Neutrophil (primary cell): ENCODE measurements at regions not wholly inside any gene's neighbourhood (a gene's known extent, or its start where the extent isn't known, plus 50 kb on each side); places are given as distances from the start of the nearest gene placed in this dataset.
"Not testable (repeated sequence)": the region's sequence is repeated elsewhere in the genome, so short reads cannot be mapped to it uniquely, and the experiment has no call there.

Experiments used
- H3K27ac ChIP-seq: fragments of 200-600 bp; sonication (generic); 2 replicates; pipeline ENCODE4 v1.5.1; 2016; ENCODE audit warnings: mild to moderate bottlenecking, moderate library complexity
- H3K27me3 ChIP-seq: fragments of 200-600 bp; sonication (generic); 2 replicates; pipeline ENCODE4 v1.6.0; 2016; ENCODE audit warnings: mild to moderate bottlenecking
- H3K36me3 ChIP-seq: fragments of 200-600 bp; sonication (generic); 2 replicates; pipeline ENCODE4 v1.5.1; 2017
- H3K4me1 ChIP-seq, 2 experiments: fragments of 200-600 bp in 1 of 2; sonication (generic) in 1 of 2; 1 replicate in 1 of 2; 2 replicates in 1 of 2; pipeline versions ENCODE4 v1.5.1 to v1.6.1; 2013 to 2016; ENCODE audit warnings: low read depth in 1 of 2, low read length in 1 of 2, mild to moderate bottlenecking in 1 of 2, moderate library complexity in 1 of 2; ENCODE audit not compliant: control insufficient read depth in 1 of 2, insufficient read depth in 1 of 2
- H3K4me3 ChIP-seq, 2 experiments: fragments of 200-600 bp in 1 of 2; sonication (generic) in 1 of 2; 1 replicate in 1 of 2; 2 replicates in 1 of 2; pipeline ENCODE4 v1.5.1; 2013 to 2016; ENCODE audit warnings: low read depth in 1 of 2, low read length in 1 of 2, mild to moderate bottlenecking in 1 of 2, moderate library complexity in 1 of 2
- H3K9me3 ChIP-seq: fragments of 200-600 bp; sonication (generic); 2 replicates; pipeline ENCODE4 v1.5.1; 2016
- CTCF ChIP-seq: fragments of 200-600 bp; sonication (generic); IDR thresholded peaks from 2 replicates; pipeline ENCODE4 v1.5.1; 2016; ENCODE audit warnings: antibody characterized with exemption

- Histone ChIP-seq H3K9me3 (no peaks in the 10 kb centered on the region), H3K4me1 (no peaks in the 10 kb centered on the region), H3K27me3 (no peaks in the 10 kb centered on the region), H3K4me3 (no peak overlapping the region), H3K27ac (no peak overlapping the region), H3K36me3 (no peaks in the 10 kb centered on the region)
- TF ChIP-seq CTCF: no peak
Observed at GRCh38 chr14:76701436-76701835, 59.8 kb upstream of the VASH1 start.

GRCh38 chr14:76701981-76702380, 59.3 kb upstream of the VASH1 start:
- Histone ChIP-seq H3K27me3 (no peaks in the 10 kb centered on the region), H3K27ac (no peak overlapping the region), H3K4me3 (no peak overlapping the region), H3K36me3 (no peaks in the 10 kb centered on the region), H3K9me3 (no peaks in the 10 kb centered on the region), H3K4me1 (no peaks in the 10 kb centered on the region)
- no peak for TF ChIP-seq CTCF

GRCh38 chr14:76705214-76705613, 56.1 kb upstream of the VASH1 start:
- H3K27me3 ChIP-seq: no peaks in the 10 kb centered on the region
- TF ChIP-seq CTCF: no peak
- H3K4me3 ChIP-seq: no peak overlapping the region
- no peak overlapping the region for H3K27ac ChIP-seq
- H3K36me3 ChIP-seq: no peaks in the 10 kb centered on the region
- H3K9me3 ChIP-seq: no peaks in the 10 kb centered on the region
- H3K4me1 ChIP-seq: no peaks in the 10 kb centered on the region

GRCh38 chr14:76706207-76706606, 55.1 kb upstream of the VASH1 start:
- not testable (repeated sequence) for H3K4me3 ChIP-seq, H3K27me3 ChIP-seq, H3K9me3 ChIP-seq, H3K4me1 ChIP-seq, H3K36me3 ChIP-seq, H3K27ac ChIP-seq

- no peaks in the 10 kb centered on the region for H3K9me3 ChIP-seq
- H3K27me3 ChIP-seq: no peaks in the 10 kb centered on the region
- H3K27ac ChIP-seq: no peak overlapping the region
- H3K4me1 ChIP-seq: no peaks in the 10 kb centered on the region
- TF ChIP-seq CTCF: no peak
- no peaks in the 10 kb centered on the region for H3K36me3 ChIP-seq
- H3K4me3 ChIP-seq: no peak overlapping the region
Observed at GRCh38 chr14:76706811-76707210, 54.5 kb upstream of the VASH1 start.

- TF ChIP-seq CTCF: no peak
- no peak overlapping the region for H3K4me3 ChIP-seq
- H3K27ac ChIP-seq: no peak overlapping the region
- H3K27me3 ChIP-seq: no peaks in the 10 kb centered on the region
- no peaks in the 10 kb centered on the region for H3K4me1 ChIP-seq
- H3K9me3 ChIP-seq: no peaks in the 10 kb centered on the region
- H3K36me3 ChIP-seq: no peaks in the 10 kb centered on the region
Observed at GRCh38 chr14:76708028-76708427, 53.2 kb upstream of the VASH1 start.
